NCI-H2196 treated with DMSO at 0.1 percent for 48 hours (cell line): ENCODE measurements at regions not wholly inside any gene's neighbourhood (a gene's known extent, or its start where the extent isn't known, plus 50 kb on each side); places are given as distances from the start of the nearest gene placed in this dataset.
"Not testable (repeated sequence)": the region's sequence is repeated elsewhere in the genome, so short reads cannot be mapped to it uniquely, and the experiment has no call there.

ENCODE experiments used
- DNase-seq: peaks from one replicate; lab custom pipeline; 2025; ENCODE audit not compliant: unreplicated experiment; lab: John Stamatoyannopoulos, UW

DNA sequence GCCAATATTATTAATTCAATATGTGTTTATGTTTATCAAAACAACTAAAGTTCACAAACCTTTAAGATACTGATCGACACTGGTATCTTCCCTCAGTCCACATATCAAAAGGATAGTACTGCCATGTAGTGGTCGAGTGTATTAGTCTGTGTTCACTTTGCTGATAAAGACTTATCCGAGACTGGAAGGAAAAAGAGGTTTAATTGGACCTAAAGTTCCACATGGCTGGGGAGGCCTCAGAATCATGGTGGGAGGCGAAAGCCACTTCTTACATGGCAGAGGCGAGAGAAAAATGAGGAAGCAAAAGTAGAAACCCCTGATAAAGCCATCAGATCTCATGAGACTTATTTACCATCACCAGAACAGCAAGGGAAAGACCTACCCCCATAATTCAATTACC is 325.4 kb upstream of the PHF14 start:
- no peak for DNase-seq

DNA sequence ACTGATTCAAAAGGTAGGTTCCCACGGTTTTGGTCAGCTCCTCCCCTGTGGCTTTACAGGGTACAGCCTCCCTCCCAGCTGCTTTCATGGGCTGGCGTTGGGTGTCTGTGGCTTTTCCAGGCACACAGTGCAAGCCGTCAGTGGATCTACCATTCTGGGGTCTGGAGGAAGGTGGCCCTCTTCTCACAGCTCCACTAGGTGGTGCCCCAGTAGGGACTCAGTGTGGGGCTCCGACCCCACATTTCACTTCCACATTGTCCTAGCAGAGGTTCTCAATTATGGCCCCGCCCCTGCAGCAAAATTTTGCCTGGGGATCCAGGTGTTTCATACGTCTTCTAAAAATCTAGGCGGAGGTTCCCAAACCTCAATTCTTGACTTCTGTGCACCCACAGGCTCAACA is 324.6 kb upstream of the PHF14 start:
- DNase-seq = not testable (repeated sequence)

DNA sequence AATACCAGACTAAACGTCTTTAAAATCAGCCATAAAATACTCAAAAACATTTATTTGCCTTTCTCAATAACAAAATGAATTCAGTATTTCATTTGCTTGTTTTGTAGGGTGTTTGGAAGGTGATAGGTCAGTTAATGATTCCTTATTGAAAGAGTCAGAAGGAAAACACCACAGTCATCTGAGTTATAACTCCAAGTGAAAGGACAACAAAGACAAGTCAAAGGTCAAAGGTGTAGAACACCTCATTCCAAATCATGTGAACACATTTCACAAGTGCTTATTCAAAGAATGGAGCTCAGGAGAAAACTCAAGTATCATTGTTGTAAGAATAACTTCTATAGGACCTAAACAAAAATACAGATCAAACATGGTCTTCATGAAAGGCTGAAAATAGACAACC is 318.6 kb upstream of the PHF14 start:
- no peak for DNase-seq

DNA sequence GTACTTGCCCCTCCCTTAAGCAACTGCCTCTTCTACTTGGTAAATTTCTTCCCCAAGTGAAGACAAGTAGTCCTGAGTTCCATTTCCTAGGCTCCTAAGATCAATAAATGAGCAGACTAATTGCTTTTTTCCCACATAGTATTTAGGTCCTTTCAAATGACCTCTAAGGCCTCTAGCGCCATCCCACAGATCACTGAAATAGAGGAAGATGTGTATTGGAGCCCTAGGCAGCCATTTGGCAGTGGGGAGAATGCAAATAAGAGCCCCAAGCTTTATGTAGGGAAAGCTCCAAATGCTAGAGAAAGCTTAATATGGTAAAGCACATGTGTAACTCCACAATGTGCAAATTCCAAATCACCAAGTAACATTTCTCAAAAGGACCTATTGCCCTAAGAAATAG is 316.5 kb upstream of the PHF14 start:
- DNase-seq = no peak

DNA sequence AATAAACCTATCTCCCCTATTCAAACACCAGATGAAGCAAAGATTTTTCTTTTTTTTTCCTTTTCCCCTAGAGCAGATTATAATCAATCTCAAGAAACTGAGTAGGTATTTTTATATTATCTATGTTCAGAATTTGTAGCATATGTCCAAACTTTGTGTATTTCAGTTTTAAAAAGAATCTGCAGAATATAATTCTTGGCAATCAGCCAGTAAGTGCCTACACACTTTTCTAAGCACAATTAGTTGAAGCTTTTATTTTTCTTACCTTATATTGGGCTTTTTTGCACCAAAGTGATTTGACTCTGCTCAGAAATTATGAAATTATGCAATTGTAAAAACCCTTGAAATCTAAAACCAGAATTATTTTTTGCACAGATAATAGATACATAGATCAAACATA is 315.8 kb upstream of the PHF14 start:
- no peak for DNase-seq

DNA sequence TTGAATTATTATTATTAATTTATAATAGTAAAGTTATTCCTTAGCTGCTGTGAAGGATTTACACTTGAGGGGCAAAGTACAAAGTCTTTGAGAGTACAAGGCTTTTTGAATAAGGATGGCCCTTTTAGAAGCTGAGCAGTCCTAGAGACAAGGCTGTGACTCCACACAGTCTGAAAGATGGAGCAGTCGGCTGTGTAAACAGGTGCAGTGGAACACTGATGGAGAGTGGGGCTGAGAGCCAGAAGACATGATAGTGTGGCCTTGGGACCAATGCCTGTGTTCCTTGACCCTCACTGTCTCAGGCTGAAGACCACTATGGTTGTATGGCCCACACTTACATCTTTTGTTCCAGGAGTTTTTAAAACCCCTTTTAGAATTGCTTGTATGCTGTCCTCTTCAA is 311.2 kb upstream of the PHF14 start:
- no peak for DNase-seq

DNA sequence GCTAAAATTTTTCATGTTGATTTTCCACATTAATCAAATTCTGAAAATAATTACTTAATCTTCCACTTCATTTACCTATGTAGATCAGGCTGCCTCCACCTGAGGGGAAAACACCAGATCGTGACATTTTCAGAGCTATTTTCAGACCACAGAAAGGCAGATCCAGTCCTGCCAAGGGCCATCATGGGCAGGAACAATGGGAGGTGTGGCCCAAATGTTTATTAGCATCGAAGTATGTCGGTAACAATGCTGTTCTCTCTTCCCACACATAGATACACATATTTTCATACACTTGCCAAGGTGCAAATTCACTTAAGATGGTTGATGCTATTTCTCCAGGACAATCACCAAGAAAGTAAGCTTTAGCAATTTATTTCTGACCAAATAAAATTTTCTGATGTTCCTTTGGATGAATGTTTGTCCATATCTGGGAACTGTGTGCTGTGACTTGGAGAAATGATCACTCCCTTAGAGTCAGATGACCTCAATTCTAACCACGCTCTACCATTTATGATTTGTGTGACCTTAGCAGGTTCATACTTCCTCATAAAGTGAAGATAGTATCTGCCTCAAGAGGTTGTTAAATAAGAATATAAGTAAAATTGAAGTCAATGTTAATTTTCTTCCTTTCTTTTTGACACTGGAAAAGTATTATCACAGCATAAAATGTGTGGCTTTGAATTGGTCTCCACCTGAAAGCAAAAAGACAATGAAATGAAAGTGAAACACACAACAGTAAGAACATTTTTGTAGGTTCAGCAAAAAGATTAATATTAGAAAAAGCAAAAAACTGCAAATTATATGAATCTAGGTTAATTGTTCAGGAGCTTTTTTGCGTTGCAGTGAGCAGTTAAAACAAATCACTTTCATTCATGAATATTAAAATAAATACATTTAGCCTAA is 310.4 kb upstream of the PHF14 start:
- no peak for DNase-seq

DNA sequence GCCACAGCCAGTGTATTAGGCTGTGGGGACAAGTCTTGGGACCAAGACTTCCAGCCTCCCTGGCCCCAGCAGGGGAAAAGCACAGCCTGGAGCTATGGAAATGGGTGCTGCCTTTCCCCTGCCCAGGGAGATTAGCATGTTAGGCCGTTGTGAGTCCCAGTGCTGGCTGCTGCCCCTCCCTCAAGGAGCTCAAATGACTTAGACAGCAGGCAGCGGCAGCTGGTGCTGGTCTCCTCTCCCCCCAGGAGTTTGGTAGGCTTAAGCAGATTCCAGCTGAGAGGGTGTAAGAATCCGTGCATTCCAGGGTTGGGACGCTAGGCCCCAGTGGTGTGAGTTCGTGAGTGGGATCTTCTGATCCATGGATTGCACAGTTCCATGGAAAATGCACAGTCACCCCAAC is 301.5 kb upstream of the PHF14 start:
- no peak for DNase-seq

DNA sequence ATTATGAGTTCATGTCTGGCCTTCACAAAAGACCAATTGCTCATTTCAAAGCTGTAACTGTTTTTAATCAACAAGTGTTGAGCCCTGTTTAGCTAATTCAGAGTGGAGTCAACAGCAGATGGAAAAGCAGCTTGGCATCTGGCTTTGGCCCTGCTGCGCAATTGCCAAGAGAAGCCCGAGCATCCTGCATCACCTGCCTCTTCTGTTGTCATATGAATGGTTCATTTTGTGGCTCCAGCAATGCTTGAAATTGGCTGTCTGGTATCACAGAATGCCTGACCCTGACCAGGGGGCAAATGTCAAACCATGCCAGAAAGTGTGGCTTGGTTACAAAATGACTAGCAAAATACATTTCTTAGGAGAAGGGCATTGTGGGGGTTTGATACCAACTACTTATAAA is 296.5 kb upstream of the PHF14 start:
- DNase-seq = no peak

DNA sequence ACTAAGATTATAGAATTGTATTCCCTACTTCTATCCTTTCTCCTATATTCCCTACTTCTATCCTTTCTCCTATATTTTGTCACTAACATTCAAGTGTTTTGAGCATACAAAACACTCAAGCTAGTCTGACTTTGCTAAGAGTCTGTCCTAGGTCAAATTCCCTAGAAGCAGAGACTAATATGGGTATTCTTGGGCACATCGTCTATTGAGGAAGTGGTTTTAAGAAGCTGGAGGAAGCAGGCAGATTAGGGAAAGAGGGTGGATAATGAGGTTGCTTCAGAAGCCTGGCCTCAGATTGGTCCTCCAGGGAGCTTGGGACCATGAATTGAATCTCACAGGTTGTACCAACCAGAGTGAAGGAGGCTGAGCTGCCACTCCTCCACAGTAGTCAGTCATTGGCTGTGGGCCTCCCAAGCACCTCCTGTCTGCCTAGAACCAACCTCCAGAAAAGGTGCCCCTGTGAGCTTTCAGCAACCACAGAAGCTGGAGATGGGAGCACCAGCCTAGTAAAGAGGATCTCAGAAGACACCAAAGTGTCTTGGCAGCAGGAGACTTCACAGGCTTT is 295.9 kb upstream of the PHF14 start:
- DNase-seq = no peak

DNA sequence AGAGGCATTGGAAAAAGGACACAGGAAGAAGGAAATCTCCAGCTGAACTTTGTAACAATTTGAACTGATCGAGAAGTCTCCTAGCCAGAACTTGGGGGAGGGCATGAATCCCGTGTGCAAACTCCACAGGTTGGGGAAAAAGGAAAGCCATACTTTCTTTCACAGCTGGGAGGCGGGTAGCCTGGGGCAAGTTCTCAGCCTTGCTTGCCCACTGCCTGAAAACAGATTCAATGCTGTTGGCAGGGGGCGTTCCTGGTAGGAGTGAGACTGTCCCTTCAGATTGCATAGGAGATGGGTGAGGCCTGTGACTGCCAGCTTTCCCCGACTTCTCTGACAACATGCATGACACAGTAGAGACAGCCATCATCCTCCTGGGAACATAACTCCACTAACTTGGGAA is 289.1 kb upstream of the PHF14 start:
- no peak for DNase-seq

DNA sequence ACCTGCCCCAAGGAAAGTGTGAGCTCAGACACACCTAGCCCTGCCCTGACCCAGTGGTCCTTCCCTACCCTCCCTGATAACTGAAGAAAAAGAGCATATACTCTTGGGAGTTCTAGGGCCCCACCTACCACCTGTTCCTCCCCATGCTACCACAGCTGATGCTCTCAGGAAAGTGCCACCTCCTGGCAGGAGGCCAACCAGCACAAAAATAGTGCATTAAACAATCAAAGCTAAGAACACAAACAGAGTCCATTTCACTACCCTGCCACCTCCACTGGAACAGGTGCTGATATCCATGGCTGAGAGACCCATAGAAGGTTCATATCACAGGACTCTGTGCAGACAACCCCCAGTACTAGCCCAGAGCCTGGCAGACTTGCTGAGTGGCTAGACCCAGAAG is 288.6 kb upstream of the PHF14 start:
- DNase-seq = no peak

DNA sequence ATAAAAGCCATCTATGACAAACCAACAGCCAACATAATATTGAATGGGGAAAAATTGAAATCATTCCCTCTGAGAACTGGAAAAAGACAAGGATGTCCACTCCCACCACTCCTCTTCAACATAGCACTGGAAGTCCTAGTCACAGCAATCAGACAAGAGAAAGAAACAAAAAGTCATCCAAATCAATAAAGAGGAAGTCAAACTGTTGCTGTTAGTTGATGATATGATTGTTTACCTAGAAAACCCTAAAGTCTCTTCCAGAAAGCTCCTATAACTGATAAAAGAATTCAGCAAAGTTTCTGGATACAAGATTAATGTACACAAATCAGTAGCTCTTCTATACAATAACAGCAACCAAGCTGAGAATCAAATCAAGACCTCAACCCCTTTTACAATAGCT is 285.1 kb upstream of the PHF14 start:
- DNase-seq = no peak

DNA sequence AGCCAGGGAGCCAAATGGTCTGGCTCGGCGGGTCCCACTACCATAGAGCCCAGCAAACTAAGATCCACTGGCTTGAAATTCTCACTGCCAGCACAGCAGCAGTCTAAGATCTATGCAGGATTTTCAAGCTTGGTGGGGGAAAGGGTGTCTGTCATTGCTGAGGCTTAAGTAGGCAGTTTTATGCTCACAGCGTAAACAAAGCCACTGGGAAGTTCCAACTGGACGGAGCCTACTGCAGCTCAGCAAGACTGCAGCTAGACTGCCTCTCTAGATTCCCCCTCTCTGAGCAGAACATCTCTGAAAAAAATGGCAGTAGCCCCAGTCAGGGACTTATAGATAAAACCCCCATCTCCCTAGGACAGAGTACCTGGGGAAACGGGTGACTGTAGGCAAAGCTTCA is 277.6 kb upstream of the PHF14 start:
- no peak for DNase-seq

DNA sequence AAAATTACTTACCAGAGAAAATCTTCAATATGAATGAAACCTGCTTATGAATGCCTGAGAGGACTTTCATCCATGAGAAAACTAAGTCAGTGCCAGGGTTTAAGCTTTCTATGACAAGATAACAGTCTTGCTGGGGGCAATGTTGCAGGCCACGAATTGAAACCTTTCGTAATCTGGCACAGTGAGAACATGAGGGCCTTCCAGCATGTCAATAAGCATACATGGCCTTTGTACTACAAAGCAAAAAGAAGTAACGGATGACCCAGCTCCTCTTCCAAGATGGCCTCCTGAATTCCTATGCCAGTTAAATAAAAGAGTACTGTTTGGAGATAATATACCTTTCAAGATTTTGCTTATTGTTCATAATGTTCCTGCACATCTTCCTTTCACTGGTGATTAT is 270.6 kb upstream of the PHF14 start:
- DNase-seq = no peak

DNA sequence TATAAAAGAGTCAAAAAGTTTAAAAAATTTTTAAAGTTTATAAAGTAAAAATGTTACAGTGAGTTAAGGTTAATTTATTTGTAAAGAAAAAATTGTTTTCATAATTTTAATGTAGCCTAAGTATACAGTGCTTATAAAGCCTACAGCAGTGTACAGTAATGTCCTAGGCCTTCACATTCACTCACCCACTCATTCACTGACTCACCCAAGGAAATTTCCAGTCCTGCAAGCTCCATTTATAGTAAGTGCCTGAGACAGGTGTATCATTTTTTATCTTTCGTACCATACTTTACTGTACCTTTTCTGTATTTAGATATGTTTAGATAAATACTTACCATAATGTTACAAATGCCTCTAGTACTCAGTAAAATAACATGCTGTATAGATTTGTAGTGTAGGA is 269.7 kb upstream of the PHF14 start:
- no peak for DNase-seq

DNA sequence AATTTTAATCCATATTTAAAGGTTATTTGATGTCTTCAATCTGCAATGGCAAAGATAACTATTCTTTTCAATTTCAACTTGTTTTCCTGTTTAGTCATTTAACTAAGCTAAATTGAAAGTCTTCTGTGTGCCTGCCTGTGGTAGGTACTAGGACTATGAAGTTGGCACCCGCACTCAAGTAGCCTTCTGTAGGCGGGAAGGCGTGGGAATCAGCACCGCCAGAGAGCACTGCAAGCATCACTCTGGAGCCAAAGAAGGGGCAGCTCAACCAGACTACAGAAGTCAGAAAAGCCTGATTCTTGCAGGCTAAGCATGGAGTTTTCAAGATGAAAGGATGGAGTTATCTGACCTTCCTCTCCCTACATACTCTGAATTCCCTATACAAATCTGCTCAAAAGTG is 269.0 kb upstream of the PHF14 start:
- DNase-seq = no peak

DNA sequence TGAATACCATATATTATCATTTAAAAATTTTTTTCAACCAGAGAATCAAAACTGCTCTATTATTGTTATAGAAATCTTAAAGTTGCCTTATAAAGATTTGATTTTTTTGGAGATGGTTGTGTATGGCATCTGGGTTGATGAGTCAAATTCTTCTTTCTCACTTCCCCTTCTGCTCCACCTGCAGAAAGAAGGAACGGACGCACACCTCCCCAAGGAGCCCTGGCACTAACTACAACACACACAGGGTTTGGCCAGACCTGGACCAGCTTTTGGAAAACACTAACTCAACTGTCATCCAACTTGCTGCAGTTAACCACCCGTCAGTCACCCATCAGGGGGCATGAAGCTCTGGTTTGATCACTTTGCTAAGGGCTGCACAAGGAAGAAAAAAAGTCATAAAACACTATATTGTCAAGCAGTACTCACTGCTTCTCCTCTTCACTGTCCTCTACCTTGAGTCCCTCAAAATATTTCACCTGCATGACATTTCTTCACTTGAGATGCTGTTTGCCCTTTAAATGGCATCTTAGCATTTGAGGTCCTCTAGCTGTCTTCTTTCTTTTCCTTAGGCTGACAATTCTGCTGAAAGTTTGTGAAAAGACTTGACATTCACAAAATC is 266.7 kb upstream of the PHF14 start:
- no peak for DNase-seq

DNA sequence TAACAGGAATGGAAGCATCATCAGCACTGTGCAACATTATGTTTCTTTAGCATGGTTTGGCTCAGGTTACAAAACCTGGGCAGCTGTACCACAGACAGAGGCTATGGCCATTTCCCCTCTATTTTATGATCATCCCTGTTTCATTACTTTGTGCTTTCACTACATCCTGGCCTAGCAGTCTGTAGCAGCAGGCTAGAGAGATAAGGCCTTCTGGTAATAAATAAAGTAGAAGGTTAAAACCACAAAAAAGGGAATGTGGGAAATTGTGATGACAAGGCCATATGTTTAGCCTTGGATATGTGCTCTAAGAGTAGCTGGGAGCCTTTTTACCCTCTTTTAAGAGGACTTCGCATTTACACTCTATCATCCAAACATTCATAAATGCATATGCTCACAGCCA is 266.2 kb upstream of the PHF14 start:
- DNase-seq = no peak

DNA sequence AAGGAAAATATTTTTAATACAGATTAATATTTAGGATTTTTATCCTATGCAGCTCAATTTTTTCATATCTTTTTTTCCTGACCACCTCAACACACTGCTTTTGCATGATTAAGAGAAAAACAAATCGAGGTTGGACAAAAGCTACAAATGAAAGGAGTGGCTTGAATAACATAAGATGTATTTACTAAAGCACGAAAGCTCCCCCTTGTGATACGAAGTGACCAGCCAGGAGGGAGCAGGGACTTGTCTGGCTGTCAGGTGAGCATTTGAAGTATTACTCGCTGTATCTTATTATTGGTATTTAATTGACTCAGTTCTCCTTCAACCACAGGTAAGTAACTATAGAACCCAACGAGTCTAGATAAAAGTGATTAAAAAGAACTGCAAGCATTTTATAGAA is 265.2 kb upstream of the PHF14 start:
- DNase-seq = no peak

DNA sequence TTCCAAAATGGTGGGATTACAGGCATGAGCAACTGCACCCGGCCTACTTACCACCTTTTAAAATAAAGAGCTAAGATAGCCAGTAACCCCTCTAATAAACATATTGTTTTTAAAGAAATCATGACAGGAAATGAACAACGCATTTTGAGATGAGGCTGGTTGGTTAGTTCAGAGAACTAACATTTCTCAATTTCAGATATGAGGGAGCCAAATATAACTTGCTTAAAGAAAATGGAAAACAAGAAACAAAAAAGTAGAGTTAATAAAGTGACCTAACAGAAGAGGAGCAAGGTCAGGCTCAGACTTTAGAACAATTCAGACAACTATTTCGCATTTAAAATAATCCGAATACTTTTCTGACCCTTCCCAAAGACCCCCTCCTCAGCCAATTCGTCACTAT is 254.9 kb upstream of the PHF14 start:
- no peak for DNase-seq

DNA sequence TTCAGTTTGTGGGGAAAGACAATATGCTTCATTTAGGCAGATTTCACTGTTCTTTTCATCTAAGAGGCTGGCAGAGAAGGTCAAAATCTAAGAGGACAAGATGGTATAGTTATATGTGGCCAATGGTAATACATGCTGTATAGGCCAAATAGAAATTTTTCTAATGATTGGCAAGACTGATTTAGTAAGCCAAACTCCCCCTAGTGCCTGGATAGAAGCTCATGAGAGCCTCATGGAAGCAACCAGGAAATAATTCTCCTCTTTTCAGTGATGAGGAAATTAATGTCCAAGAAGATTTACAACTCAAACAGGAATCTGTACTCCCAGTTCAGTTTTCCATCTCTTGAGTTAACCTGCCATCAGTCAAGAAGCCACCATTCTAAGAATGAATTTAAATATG is 253.6 kb upstream of the PHF14 start:
- DNase-seq = no peak

DNA sequence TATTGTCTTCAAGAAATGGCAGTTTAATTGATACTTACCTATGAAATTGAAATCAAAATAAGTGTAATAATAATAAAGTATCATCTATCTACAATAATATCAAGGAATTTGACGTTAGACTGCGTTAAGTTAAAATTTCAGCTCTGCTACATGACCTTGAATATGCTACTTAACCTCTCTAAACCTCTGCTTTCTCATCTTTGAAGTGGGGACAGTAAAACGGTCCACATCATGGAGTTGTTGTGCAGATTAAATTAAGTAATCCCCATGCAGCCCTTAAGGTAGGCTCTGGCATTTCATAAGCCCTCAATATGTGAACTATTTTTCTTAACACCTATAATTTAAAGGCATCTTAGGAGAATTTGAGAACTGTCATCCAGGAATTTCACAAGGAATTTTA is 252.4 kb upstream of the PHF14 start:
- DNase-seq = no peak
